DOHH2 (cell line): ENCODE measurements at regions not wholly inside any gene's neighbourhood (a gene's known extent, or its start where the extent isn't known, plus 50 kb on each side); places are given as distances from the start of the nearest gene placed in this dataset.

Experiments used
- EZH2phosphoT487 ChIP-seq: fragments of 200-600 bp; sonication (generic); IDR thresholded peaks from 2 replicates; pipeline ENCODE4 v1.6.1; 2017; ENCODE audit warnings: borderline replicate concordance, mild to moderate bottlenecking, antibody characterized with exemption, low read length, moderate library complexity, mixed read lengths
- TF ChIP-seq, protein P1 (sequence below): fragments of 200-600 bp; sonication (generic); IDR thresholded peaks from one replicate; pipeline ENCODE4 v1.5.1; 2014; ENCODE audit warnings: antibody characterized with exemption, mild to moderate bottlenecking, low read depth, low read length; ENCODE audit not compliant: poor library complexity, severe bottlenecking

DNA sequence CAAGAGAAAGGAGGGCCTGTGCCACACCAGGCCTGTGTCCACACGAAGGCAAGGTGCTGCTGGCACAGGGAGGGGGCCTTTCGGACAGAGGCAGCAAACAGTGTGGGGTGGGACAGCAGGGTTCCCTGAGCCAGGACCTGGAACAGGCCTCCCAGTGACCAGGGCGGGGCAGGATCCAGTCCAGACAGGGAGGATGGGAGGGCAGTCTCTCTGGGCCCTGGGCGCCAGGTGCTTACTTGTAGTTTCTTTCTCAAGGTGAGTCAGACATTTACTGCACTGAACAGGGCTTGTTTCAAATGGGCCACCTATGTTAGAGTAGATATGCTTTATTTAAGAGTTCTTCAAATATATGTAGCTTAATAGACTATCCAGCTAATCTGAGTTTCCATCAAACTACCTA, 52.8 kb upstream of the STUM start:
- TF ChIP-seq, protein P1, sequence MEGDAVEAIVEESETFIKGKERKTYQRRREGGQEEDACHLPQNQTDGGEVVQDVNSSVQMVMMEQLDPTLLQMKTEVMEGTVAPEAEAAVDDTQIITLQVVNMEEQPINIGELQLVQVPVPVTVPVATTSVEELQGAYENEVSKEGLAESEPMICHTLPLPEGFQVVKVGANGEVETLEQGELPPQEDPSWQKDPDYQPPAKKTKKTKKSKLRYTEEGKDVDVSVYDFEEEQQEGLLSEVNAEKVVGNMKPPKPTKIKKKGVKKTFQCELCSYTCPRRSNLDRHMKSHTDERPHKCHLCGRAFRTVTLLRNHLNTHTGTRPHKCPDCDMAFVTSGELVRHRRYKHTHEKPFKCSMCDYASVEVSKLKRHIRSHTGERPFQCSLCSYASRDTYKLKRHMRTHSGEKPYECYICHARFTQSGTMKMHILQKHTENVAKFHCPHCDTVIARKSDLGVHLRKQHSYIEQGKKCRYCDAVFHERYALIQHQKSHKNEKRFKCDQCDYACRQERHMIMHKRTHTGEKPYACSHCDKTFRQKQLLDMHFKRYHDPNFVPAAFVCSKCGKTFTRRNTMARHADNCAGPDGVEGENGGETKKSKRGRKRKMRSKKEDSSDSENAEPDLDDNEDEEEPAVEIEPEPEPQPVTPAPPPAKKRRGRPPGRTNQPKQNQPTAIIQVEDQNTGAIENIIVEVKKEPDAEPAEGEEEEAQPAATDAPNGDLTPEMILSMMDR = no peak
- no peak for TF ChIP-seq EZH2phosphoT487
